HG03457 (cell line): ENCODE measurements at regions not wholly inside any gene's neighbourhood (a gene's known extent, or its start where the extent isn't known, plus 50 kb on each side); places are given as distances from the start of the nearest gene placed in this dataset.
"Not testable (repeated sequence)": the region's sequence is repeated elsewhere in the genome, so short reads cannot be mapped to it uniquely, and the experiment has no call there.

Experiments
- ATAC-seq: cut with Tn5 transposase; IDR thresholded peaks from one replicate; pipeline ENCODE4 v1.9.1; 2021; ENCODE audit warnings: moderate number of reproducible peaks; ENCODE audit not compliant: unreplicated experiment

GRCh38 chr12:126966498-126966897 is 1300.5 kb upstream of the TMEM132C start:
- no peak for ATAC-seq

DNA sequence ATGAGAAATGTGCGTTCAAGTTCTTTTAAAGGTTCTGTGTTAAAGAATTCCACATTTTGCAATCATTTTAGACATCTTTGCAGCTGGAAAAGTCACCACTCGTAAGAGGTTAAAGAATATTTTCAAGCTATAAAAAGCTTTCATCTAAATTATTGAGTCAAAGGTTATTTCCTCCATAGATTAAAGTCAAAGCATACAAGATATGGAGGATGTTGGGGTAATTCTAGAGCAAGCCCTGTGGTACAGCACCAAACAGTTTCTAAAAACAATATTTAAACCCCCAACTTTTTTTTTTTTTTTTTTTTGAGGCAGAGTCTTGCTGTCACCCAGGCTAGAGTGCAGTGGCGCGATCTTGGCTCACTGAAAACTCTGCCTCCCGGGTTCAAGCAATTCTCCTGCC is 1299.8 kb upstream of the TMEM132C start:
- ATAC-seq, result no peak

DNA sequence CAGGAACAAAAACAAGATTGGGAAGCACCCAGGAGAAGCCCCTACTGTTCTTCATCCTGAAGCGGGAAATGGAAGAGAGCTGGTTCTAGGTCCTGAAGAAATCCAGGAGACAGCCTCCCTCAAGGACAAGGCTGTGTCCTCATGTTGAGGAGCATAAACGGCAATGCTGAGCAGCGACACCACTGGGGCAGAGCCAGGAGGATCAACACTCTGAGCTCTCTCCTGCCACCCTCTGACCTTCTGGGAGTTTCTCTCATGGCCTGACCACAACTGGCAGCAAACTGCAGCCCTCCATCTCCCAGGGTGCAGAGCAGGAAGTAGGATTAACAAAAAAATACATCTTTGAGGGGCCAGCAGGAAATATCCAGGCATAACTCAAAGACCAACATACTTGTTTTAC is 1292.2 kb upstream of the TMEM132C start:
- no peak for ATAC-seq

DNA sequence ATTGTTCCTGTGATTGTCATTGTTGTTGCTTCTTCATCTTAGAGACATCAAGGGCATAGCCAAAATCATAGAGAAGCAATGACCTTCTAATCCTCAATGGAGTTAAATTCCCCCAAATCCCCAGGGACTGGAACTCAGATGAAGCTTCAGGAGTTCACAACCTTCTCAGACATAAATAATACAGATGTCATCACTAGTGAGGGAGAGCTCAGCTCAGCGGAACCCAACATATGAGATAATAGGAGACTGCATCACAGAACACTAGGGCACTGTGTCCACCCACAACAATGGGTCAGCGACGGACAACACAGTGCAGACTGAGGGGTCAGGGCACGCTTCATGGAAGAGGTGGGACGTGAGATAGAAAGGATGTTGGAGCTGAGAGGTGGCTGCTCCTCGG is 1290.4 kb upstream of the TMEM132C start:
- no peak for ATAC-seq

DNA sequence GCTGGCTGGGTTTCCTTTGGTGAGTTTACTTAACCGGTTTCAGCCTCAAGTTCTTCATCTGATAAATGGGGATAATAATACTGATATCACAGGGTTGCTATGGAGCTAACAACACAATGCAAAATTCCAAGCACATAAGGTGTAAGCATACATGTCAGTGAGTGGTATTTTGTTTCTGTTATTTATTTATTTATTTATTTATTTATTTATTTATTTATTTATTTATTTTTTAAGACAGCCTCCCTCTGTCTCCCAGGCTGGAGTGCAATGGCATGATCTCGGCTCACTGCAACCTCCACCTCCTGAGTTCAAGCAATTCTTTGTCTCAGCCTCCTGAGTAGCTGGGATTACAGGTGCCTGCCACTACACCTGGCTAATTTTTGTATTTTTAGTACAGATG is 1287.4 kb upstream of the TMEM132C start:
- ATAC-seq, result not testable (repeated sequence)

DNA sequence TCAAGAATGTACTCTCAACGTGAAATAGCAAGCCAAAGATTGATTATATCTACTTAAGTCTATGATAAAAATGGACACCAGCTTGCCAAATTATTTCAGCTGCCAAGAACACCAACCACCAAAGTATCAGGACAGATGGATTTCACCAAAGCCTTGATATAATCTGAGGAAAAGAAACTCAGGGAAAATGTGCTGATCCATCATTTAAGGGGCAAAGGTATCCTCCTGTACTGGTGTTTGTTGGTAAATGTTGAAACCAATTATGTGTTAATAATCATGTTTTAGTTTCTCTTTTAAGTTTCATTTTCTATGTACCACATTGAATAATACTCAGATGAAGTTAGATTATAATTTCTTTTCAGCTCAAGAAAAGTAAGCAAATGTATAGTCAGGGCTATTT is 1284.3 kb upstream of the TMEM132C start:
- no peak for ATAC-seq

GRCh38 chr12:126983735-126984134 is 1283.2 kb upstream of the TMEM132C start:
- ATAC-seq, result not testable (repeated sequence)

GRCh38 chr12:126985663-126986062 is 1281.3 kb upstream of the TMEM132C start:
- ATAC-seq, result not testable (repeated sequence)

DNA sequence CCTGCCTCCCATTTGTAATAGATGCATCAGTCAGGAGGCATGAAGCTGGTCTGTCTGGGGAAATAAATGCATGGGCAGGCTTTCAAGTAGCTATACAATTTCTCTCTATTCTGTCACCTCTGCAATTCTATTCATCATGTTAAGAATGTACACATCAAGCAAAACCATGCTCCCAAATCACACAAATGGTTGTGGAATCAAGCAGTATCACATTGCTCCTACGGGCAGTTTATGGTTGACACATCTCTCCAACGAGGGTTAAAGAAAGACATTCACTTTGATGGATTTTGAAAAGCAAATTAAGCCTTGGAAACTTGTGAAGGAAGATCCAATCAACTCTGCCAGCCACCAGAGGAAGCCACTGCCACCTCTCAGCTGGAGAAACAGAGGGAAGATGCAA is 1277.4 kb upstream of the TMEM132C start:
- no peak for ATAC-seq

- ATAC-seq, result no peak
Observed at GRCh38 chr12:126993898-126994297, 1273.1 kb upstream of the TMEM132C start.

- no peak for ATAC-seq
Observed at GRCh38 chr12:126994599-126994998, 1272.4 kb upstream of the TMEM132C start.

- no peak for ATAC-seq
Observed at GRCh38 chr12:126998031-126998430, 1268.9 kb upstream of the TMEM132C start.

- ATAC-seq, result no peak
Observed at GRCh38 chr12:126998747-126999285, 1268.2 kb upstream of the TMEM132C start.

- ATAC-seq, result no peak
Observed at GRCh38 chr12:126999352-126999751, 1267.6 kb upstream of the TMEM132C start.

DNA sequence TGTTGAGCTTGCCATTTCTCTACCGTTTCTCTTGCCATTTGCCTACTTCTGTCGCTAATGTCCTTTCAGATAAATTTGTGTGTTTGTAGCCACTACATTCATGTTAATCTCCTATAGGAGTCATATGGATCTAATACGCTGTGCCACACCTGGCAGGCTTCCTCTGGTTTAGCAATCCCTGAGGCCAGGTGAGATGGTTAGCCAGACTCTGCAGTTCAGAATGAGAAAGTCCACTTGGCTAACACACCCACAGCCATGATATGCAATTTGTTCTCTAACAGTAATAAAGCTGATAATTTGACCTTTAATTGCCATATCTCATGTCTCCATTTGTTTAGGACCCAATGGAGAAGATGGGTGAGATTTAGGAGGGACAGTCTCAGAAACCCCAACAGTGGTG is 1261.6 kb upstream of the TMEM132C start:
- ATAC-seq, result no peak

- no peak for ATAC-seq
Observed at GRCh38 chr12:127006972-127007371, 1260.0 kb upstream of the TMEM132C start.

GRCh38 chr12:127008755-127009403 is 1258.1 kb upstream of the TMEM132C start:
- no peak for ATAC-seq

DNA sequence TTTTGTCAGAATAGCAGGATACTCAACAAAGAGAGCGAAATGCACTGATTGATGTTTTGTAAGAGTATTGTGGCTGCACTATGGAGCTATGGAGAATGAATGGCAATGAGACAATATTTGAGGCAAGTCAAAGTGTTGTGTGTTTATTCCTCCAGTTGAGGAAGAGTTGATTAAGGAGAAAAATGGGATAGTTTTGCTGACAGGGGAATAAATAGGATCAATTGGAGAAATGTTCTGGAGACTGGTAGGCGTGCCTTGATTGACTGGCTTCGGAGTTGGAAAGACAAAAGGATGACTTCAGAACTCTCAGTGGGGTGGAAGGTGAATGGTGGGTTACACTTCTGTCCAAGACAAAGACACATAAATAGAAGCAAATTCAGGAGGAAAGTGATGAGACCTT is 1254.9 kb upstream of the TMEM132C start:
- no peak for ATAC-seq

GRCh38 chr12:127013197-127013596 is 1253.8 kb upstream of the TMEM132C start:
- ATAC-seq, result no peak

DNA sequence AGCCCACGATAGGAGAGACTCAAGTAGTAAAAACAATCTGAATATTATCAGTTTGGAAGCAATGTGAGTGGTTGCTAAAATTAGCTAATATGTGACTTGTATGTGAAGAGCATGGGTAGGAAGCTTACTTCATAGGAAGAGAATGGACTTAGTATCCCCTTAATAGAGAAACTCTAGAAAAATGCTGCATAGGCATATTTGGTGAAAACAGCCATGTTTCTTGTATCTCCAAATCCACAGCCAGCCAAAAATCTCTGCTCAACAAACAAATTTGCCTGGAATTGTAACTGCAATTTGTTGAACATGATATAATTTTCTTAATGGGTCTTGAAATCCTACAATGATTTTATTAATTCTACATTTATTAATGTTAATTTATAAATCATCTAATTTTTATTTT is 1252.9 kb upstream of the TMEM132C start:
- ATAC-seq, result no peak

- ATAC-seq, result no peak
Observed at GRCh38 chr12:127024791-127025190, 1242.2 kb upstream of the TMEM132C start.

DNA sequence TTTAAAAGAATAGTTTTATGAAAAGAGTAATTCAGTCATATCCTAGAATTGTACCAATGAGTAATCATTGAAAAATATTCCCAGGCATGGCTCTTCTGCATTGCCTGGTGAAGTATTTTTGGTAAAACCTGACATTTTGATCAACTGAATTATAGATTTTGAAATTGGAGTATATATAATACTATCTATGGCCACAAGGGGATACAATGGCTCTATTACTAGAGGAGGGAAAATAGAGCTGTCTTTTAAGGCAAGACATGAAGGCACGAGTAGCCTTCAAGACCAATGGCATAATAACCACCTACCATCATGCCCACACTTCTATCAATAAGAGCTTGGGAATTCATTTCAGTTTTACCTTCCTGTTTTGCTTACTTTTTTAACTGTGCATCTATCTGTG is 1241.4 kb upstream of the TMEM132C start:
- no peak for ATAC-seq
